ENCODE measurements at regions not wholly inside any gene's neighbourhood (a gene's known extent, or its start where the extent isn't known, plus 50 kb on each side); places are given as distances from the start of the nearest gene placed in this dataset.

DNA sequence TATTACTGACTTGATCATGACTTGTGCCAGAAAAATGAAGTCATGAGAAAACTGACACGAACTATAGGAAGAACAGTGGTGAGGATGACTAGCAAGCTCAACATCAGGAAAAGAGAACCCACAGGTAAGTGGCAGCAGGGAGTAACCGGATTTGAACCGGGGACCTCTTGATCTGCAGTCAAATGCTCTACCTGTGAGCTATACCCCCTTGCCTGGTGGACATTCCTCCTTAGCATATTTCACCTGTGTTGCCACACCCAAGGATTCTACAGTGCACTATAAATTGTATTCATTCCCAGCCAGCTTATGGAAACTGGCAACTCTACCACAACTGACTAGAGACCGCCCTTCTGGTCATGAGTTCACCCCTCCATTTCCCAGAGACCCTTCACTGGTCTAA is 97.5 kb upstream of the ZNF746 start:
- TF ChIP-seq, protein P1, sequence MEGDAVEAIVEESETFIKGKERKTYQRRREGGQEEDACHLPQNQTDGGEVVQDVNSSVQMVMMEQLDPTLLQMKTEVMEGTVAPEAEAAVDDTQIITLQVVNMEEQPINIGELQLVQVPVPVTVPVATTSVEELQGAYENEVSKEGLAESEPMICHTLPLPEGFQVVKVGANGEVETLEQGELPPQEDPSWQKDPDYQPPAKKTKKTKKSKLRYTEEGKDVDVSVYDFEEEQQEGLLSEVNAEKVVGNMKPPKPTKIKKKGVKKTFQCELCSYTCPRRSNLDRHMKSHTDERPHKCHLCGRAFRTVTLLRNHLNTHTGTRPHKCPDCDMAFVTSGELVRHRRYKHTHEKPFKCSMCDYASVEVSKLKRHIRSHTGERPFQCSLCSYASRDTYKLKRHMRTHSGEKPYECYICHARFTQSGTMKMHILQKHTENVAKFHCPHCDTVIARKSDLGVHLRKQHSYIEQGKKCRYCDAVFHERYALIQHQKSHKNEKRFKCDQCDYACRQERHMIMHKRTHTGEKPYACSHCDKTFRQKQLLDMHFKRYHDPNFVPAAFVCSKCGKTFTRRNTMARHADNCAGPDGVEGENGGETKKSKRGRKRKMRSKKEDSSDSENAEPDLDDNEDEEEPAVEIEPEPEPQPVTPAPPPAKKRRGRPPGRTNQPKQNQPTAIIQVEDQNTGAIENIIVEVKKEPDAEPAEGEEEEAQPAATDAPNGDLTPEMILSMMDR (IDR thresholded peaks at IDR 0.05; ENCODE audit: extremely low read depth, low read depth, low read length), result no peak
- H3K27ac ChIP-seq (ENCODE audit: low read depth, low read length), result no peak overlapping the region
- H3K4me2 ChIP-seq (ENCODE audit: insufficient read depth, low read length), result no peak overlapping the region
- H2AFZ ChIP-seq (ENCODE audit: low read length), result no peak overlapping the region
- peaks cover 22% of the 10 kb centered on the region for H3K36me3 ChIP-seq (ENCODE audit: insufficient read depth, low read length)
- peaks cover 2% of the 10 kb centered on the region for H3K79me2 ChIP-seq (ENCODE audit: insufficient read depth, low read length)
- peaks cover 3% of the 10 kb centered on the region for H4K20me1 ChIP-seq (ENCODE audit: insufficient read depth, low read length)
- H3K4me3 ChIP-seq (ENCODE audit: insufficient read depth, low read length), result no peak overlapping the region
- no peaks in the 10 kb centered on the region for H3K4me1 ChIP-seq (ENCODE audit: insufficient read depth, low read length)
- H3K9me3 ChIP-seq (ENCODE audit: low read depth, low read length), result no peaks in the 10 kb centered on the region
- no peaks in the 10 kb centered on the region for H3K27me3 ChIP-seq (ENCODE audit: insufficient read depth, low read length)
- no peak for DNase-seq (ENCODE audit: insufficient read length, low spot score, missing footprints)

DNA sequence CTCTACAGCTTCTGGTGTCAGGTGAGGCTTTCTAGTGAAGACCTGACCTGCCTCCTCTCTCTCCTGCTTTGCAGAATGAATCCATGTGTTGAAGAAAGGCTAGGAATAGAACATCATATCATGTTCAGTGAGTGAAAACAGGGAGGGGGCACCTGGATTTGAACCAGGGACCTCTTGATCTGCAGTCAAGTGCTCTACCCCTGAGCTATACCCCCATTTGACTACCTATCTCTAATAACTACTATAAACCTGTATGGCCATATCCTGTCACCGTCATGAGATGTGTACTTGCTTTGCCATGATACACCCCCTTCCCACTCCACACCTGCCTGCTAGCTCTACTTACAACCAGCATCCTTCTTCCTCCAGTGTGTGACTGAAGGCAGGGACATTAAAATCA is 91.3 kb upstream of the ZNF746 start:
- no peak for DNase-seq (ENCODE audit: insufficient read length, low spot score, missing footprints)
- Histone ChIP-seq H3K9me3 (ENCODE audit: low read depth, low read length) (no peaks in the 10 kb centered on the region), H4K20me1 (ENCODE audit: insufficient read depth, low read length) (peaks cover 3% of the 10 kb centered on the region), H3K4me2 (ENCODE audit: insufficient read depth, low read length) (no peak overlapping the region), H3K36me3 (ENCODE audit: insufficient read depth, low read length) (peaks cover 40% of the 10 kb centered on the region), H3K27me3 (ENCODE audit: insufficient read depth, low read length) (no peaks in the 10 kb centered on the region), H3K79me2 (ENCODE audit: insufficient read depth, low read length) (peaks cover 2% of the 10 kb centered on the region), H3K4me3 (ENCODE audit: insufficient read depth, low read length) (no peak overlapping the region), H3K4me1 (ENCODE audit: insufficient read depth, low read length) (no peaks in the 10 kb centered on the region), H2AFZ (ENCODE audit: low read length) (no peak overlapping the region), H3K27ac (ENCODE audit: low read depth, low read length) (no peak overlapping the region)
- TF ChIP-seq, protein P1 (IDR thresholded peaks at IDR 0.05; ENCODE audit: extremely low read depth, low read depth, low read length), result no peak

DNA sequence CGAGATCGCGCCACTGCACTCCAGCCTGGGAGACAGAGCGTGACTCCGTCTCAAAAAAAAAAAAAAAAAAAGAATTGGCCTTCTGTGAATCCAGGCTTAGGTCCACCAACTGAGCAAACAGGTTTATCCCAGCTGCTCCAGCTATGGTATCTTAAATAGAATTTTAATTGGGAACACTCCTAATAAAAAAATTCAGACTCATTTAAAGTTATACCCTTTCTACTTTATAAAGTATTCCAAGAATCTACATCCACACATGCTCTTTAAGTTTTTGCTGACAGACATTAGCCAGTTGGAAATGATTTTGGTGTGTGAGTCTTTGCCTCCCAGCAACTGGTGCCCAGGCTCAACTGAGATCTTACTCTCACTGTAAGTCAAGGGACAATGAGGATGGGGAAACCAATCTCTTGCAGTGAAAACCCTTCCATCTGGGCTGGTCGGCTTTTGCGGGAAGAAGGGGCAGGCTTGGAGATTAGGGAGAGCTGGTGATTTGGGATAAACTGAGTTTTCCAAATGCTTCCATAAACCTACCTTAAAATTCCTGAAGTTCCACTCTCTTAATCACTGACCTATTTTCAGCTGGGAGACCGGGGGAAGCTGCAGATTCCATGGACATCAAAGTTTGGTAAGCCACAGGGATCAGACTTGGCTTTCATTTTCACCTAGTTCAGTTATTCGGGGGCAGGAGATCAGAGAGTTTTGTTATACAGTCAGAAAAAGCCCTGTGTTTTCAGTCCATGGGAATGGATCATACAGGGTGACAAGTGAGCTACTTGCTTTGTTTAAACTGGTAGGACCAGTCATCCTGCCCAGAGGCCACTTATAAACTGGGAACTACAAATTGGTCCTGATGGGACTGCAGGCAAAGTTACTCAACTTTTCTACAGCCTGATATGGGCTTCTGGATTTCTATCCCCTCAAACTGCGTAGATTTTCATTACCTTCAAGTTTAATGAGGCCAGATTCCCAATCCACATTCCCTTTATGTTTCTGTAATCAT is 89.3 kb upstream of the ZNF746 start:
- H3K9me3 ChIP-seq (ENCODE audit: low read depth, low read length), result no peaks in the 10 kb centered on the region
- H3K4me2 ChIP-seq (ENCODE audit: insufficient read depth, low read length), result no peak overlapping the region
- TF ChIP-seq, protein P1 (IDR thresholded peaks at IDR 0.05; ENCODE audit: extremely low read depth, low read depth, low read length), result no peak
- H3K79me2 ChIP-seq (ENCODE audit: insufficient read depth, low read length), result peaks cover 2% of the 10 kb centered on the region
- H3K4me1 ChIP-seq (ENCODE audit: insufficient read depth, low read length), result no peaks in the 10 kb centered on the region
- H3K27me3 ChIP-seq (ENCODE audit: insufficient read depth, low read length), result no peaks in the 10 kb centered on the region
- DNase-seq (ENCODE audit: insufficient read length, low spot score, missing footprints), result no peak
- H3K27ac ChIP-seq (ENCODE audit: low read depth, low read length), result no peak overlapping the region
- peaks cover 3% of the 10 kb centered on the region for H4K20me1 ChIP-seq (ENCODE audit: insufficient read depth, low read length)
- H3K4me3 ChIP-seq (ENCODE audit: insufficient read depth, low read length), result no peak overlapping the region
- H3K36me3 ChIP-seq (ENCODE audit: insufficient read depth, low read length), result peaks cover 45% of the 10 kb centered on the region
- H2AFZ ChIP-seq (ENCODE audit: low read length), result no peak overlapping the region

DNA sequence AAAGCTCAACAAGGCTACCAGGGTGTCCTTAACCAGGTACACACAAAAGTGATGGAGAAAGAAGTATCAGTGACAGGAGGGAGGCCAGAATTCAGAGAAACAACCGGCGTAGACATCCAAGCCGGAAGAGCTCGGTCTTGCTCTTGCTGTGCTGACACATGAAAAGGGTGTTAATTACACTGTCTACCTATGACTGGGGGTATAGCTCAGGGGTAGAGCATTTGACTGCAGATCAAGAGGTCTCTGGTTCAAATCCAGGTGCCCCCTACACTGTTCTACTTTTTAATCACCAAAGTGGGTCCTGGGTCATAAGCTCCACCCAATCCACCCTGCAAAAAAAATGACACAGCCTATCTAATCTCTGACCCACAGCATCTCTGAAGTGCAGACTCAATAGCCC is 86.9 kb upstream of the ZNF746 start:
- H3K36me3 ChIP-seq (ENCODE audit: insufficient read depth, low read length), result peaks cover 51% of the 10 kb centered on the region
- no peak for DNase-seq (ENCODE audit: insufficient read length, low spot score, missing footprints)
- no peaks in the 10 kb centered on the region for H4K20me1 ChIP-seq (ENCODE audit: insufficient read depth, low read length)
- TF ChIP-seq, protein P1 (IDR thresholded peaks at IDR 0.05; ENCODE audit: extremely low read depth, low read depth, low read length), result no peak
- no peak overlapping the region for H3K4me3 ChIP-seq (ENCODE audit: insufficient read depth, low read length)
- H3K79me2 ChIP-seq (ENCODE audit: insufficient read depth, low read length), result no peaks in the 10 kb centered on the region
- H3K4me1 ChIP-seq (ENCODE audit: insufficient read depth, low read length), result no peaks in the 10 kb centered on the region
- no peaks in the 10 kb centered on the region for H3K9me3 ChIP-seq (ENCODE audit: low read depth, low read length)
- no peak overlapping the region for H3K4me2 ChIP-seq (ENCODE audit: insufficient read depth, low read length)
- no peak overlapping the region for H2AFZ ChIP-seq (ENCODE audit: low read length)
- H3K27me3 ChIP-seq (ENCODE audit: insufficient read depth, low read length), result no peaks in the 10 kb centered on the region
- no peak overlapping the region for H3K27ac ChIP-seq (ENCODE audit: low read depth, low read length)

Measured in osteoblast (primary cell).